SH-SY5Y (cell line): ENCODE measurements at regions not wholly inside any gene's neighbourhood (a gene's known extent, or its start where the extent isn't known, plus 50 kb on each side); places are given as distances from the start of the nearest gene placed in this dataset.

ENCODE experiments used
- GATA2 ChIP-seq: IDR thresholded peaks from 2 replicates; pipeline ENCODE4 v1.6.1; 2011; ENCODE audit warnings: mild to moderate bottlenecking, low read depth, low read length
- GATA3 ChIP-seq: IDR thresholded peaks from 2 replicates; pipeline ENCODE4 v1.6.1; 2011; ENCODE audit warnings: low read depth, mild to moderate bottlenecking, low read length, moderate library complexity

GRCh38 chr10:90589825-90590224 is 268.0 kb downstream of the HTR7 start:
- no peak for TF ChIP-seq GATA2
- no peak for TF ChIP-seq GATA3
